Occipital lobe (tissue), 1 donor: ENCODE measurements at regions not wholly inside any gene's neighbourhood (a gene's known extent, or its start where the extent isn't known, plus 50 kb on each side); places are given as distances from the start of the nearest gene placed in this dataset.
"Not testable (repeated sequence)": the region's sequence is repeated elsewhere in the genome, so short reads cannot be mapped to it uniquely, and the experiment has no call there.

Experiments used
- DNase-seq: peaks from one replicate; lab custom pipeline; 2025; lab: John Stamatoyannopoulos, UW

- no peak for DNase-seq
Measured at GRCh38 chr14:40727107-40727506, 879.6 kb upstream of the LRFN5 start.

GRCh38 chr14:40713387-40713786, 893.3 kb upstream of the LRFN5 start:
- no peak for DNase-seq

- DNase-seq = no peak
Measured at GRCh38 chr14:40697231-40697630, 909.4 kb upstream of the LRFN5 start.

GRCh38 chr14:40694023-40694422, 912.7 kb upstream of the LRFN5 start:
- no peak for DNase-seq

GRCh38 chr14:40691066-40691465, 915.6 kb upstream of the LRFN5 start:
- no peak for DNase-seq

- no peak for DNase-seq
Measured at GRCh38 chr14:40685764-40686163, 920.9 kb upstream of the LRFN5 start.

- DNase-seq = no peak
Measured at GRCh38 chr14:40684328-40684727, 922.3 kb upstream of the LRFN5 start.

- DNase-seq = no peak
Measured at GRCh38 chr14:40682131-40682913, 924.4 kb upstream of the LRFN5 start.

GRCh38 chr14:40679256-40679655, 927.4 kb upstream of the LRFN5 start:
- DNase-seq = no peak

GRCh38 chr14:40677206-40677605, 929.5 kb upstream of the LRFN5 start:
- DNase-seq = not testable (repeated sequence)

GRCh38 chr14:40674502-40674901, 932.2 kb upstream of the LRFN5 start:
- DNase-seq = no peak

- DNase-seq = no peak
Measured at GRCh38 chr14:40656311-40656710, 950.4 kb upstream of the LRFN5 start.

- DNase-seq = no peak
Measured at GRCh38 chr14:40652089-40652691, 954.5 kb upstream of the LRFN5 start.

- DNase-seq = no peak
Measured at GRCh38 chr14:40630471-40630870, 976.2 kb upstream of the LRFN5 start.

GRCh38 chr14:40629551-40630137, 977.0 kb upstream of the LRFN5 start:
- not testable (repeated sequence) for DNase-seq

- DNase-seq = no peak
Measured at GRCh38 chr14:40629144-40629543, 977.5 kb upstream of the LRFN5 start.

GRCh38 chr14:40623643-40624042, 983.0 kb upstream of the LRFN5 start:
- DNase-seq = no peak

- no peak for DNase-seq
Measured at GRCh38 chr14:40618225-40618898, 988.3 kb upstream of the LRFN5 start.

GRCh38 chr14:40616579-40616978, 990.1 kb upstream of the LRFN5 start:
- DNase-seq = no peak

- DNase-seq = no peak
Measured at GRCh38 chr14:40601063-40601462, 1005.6 kb upstream of the LRFN5 start.

GRCh38 chr14:40599725-40600124, 1007.0 kb upstream of the LRFN5 start:
- no peak for DNase-seq

- DNase-seq = no peak
Measured at GRCh38 chr14:40581264-40581663, 1025.4 kb upstream of the LRFN5 start.
